ENCODE measurements at regions not wholly inside any gene's neighbourhood (a gene's known extent, or its start where the extent isn't known, plus 50 kb on each side); places are given as distances from the start of the nearest gene placed in this dataset.

DNA sequence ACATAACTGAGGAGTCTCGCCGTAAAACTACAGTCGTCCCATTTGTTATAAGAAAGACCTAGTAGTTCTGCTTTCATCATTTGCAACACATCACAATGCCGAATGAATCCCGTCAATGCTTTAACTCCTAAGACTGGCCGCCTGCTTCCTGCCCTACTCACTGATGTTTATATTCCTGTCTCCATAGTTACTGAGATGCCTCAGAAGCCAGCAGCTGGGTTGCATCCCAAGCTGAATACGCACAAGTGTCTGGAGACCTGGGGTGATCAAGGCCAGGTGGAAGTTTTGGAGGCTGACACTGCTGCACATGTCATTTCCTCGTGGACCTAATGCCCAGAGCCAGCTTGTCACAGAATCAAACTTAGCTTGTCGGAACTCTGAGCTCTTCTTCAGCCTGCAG is 95.2 kb upstream of the UBE2E1 start:
- TF ChIP-seq L3MBTL2 (conservative IDR thresholded peaks at IDR 0.05) = no peak
- no peak for TF ChIP-seq FOXM1 (IDR thresholded peaks at IDR 0.05; ENCODE audit: borderline replicate concordance)
- TF ChIP-seq HDGF (IDR thresholded peaks at IDR 0.05; ENCODE audit: borderline replicate concordance) = no peak
- no peak for TF ChIP-seq CTBP1 (IDR thresholded peaks at IDR 0.05; ENCODE audit: borderline replicate concordance)
- TF ChIP-seq, protein P1, sequence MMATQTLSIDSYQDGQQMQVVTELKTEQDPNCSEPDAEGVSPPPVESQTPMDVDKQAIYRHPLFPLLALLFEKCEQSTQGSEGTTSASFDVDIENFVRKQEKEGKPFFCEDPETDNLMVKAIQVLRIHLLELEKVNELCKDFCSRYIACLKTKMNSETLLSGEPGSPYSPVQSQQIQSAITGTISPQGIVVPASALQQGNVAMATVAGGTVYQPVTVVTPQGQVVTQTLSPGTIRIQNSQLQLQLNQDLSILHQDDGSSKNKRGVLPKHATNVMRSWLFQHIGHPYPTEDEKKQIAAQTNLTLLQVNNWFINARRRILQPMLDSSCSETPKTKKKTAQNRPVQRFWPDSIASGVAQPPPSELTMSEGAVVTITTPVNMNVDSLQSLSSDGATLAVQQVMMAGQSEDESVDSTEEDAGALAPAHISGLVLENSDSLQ (IDR thresholded peaks at IDR 0.05) = no peak
- no peak for TF ChIP-seq SP1 (IDR thresholded peaks at IDR 0.05)
- TF ChIP-seq SUZ12 (IDR thresholded peaks at IDR 0.05) = no peak
- no peak for TF ChIP-seq NFRKB (IDR thresholded peaks at IDR 0.05)
- no peak for TF ChIP-seq ELF4 (IDR thresholded peaks at IDR 0.05)
